GM23248 (cell line): ENCODE measurements at regions not wholly inside any gene's neighbourhood (a gene's known extent, or its start where the extent isn't known, plus 50 kb on each side); places are given as distances from the start of the nearest gene placed in this dataset.

Experiments used
- DNase-seq: peaks from one replicate; pipeline ENCODE4 v3.0.0-alpha.2; 2015
- H2AFZ ChIP-seq: fragments of 200-600 bp; sonication (generic); 2 replicates; pipeline ENCODE4 v1.6.1; 2016; ENCODE audit warnings: antibody characterized with exemption
- H3F3A ChIP-seq: fragments of 200-600 bp; sonication (generic); 2 replicates; pipeline ENCODE4 v1.6.1; 2016; ENCODE audit warnings: mild to moderate bottlenecking, antibody characterized with exemption, mixed run types; ENCODE audit not compliant: insufficient read depth
- H3K27ac ChIP-seq: fragments of 200-600 bp; sonication (generic); 2 replicates; pipeline ENCODE4 v1.5.1; 2016; ENCODE audit warnings: mild to moderate bottlenecking
- H3K27me3 ChIP-seq: fragments of 200-600 bp; sonication (generic); replicated peaks from 2 replicates; pipeline ENCODE4 v1.6.1; 2016; ENCODE audit warnings: mild to moderate bottlenecking; ENCODE audit not compliant: insufficient read depth
- H3K36me3 ChIP-seq: fragments of 200-600 bp; sonication (generic); 2 replicates; pipeline ENCODE4 v1.6.1; 2016; ENCODE audit warnings: low read depth, mild to moderate bottlenecking
- H3K4me1 ChIP-seq: fragments of 200-600 bp; sonication (generic); 2 replicates; pipeline ENCODE4 v1.6.1; 2016; ENCODE audit warnings: mild to moderate bottlenecking; ENCODE audit not compliant: insufficient read depth
- H3K4me2 ChIP-seq: fragments of 200-600 bp; sonication (generic); one replicate; pipeline ENCODE4 v1.6.1; 2016; ENCODE audit warnings: mild to moderate bottlenecking; ENCODE audit not compliant: unreplicated experiment
- H3K4me3 ChIP-seq: fragments of 200-600 bp; sonication (generic); 2 replicates; pipeline ENCODE4 v1.5.1; 2016; ENCODE audit warnings: mild to moderate bottlenecking
- H3K79me2 ChIP-seq: fragments of 200-600 bp; sonication (generic); 2 replicates; pipeline ENCODE4 v1.6.1; 2016; ENCODE audit warnings: mild to moderate bottlenecking; ENCODE audit not compliant: insufficient read depth
- H3K9ac ChIP-seq: fragments of 200-600 bp; sonication (generic); 2 replicates; pipeline ENCODE4 v1.6.1; 2016; ENCODE audit warnings: mild to moderate bottlenecking
- H3K9me2 ChIP-seq: fragments of 200-600 bp; sonication (generic); 2 replicates; pipeline ENCODE4 v1.6.1; 2016; ENCODE audit warnings: mixed run types, mild to moderate bottlenecking, moderate library complexity; ENCODE audit not compliant: insufficient read depth
- H3K9me3 ChIP-seq: fragments of 200-600 bp; sonication (generic); one replicate; pipeline ENCODE4 v1.6.1; 2017; ENCODE audit warnings: low read depth
- H4K20me1 ChIP-seq: fragments of 200-600 bp; sonication (generic); 2 replicates; pipeline ENCODE4 v1.6.0; 2016; ENCODE audit not compliant: insufficient read depth
- EZH2 ChIP-seq: fragments of 200-600 bp; sonication (generic); IDR thresholded peaks from 2 replicates; pipeline ENCODE4 v1.6.1; 2018; ENCODE audit warnings: antibody characterized with exemption, mild to moderate bottlenecking; ENCODE audit not compliant: insufficient read depth, poor library complexity, severe bottlenecking
- EZH2phosphoT487 ChIP-seq: fragments of 200-600 bp; sonication (generic); IDR thresholded peaks from 2 replicates; pipeline ENCODE4 v1.6.1; 2018; ENCODE audit warnings: antibody characterized with exemption, moderate library complexity, mild to moderate bottlenecking, low read depth; ENCODE audit not compliant: insufficient read depth
- WGBS, 2 experiments: methylation state at CpG; one replicate each; pipeline ENCODE4 v1.1.6; 2015 to 2017; ENCODE audit warnings: low lambda C conversion rate in 2 of 2, low coverage in 1 of 2; ENCODE audit errors: missing lambda C conversion rate in 2 of 2; 5-methylcytosine and 5-hydroxymethylcytosine counted together
- in situ Hi-C: fragments of 300-500 bp; cut with MboI; formaldehyde crosslinking; loops from 2 replicates; pipeline ENCODE4 v1.15.0; 2020

DNA sequence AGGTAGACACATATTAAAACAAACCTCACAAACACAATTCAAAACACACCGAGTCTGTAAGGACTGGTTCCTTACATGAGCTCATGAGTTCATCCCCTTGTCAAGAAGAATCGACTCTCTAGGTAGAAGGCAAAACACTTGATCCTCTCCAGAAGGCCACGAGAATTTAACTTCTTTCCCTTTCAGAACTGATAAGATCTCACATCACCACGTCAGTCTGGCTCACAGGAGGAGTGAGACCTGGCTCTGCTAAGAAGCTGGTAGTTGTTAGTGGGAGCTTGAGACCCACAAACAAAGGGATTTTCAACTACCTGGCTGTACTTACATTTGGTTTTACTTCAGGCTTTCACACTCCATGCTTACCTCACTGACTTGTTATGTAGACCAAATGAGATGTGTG, 459.2 kb downstream of the ARHGEF28 start:
- Histone ChIP-seq H3K27me3 (peaks cover 25% of the 10 kb centered on the region), H3K9me2 (no peaks in the 10 kb centered on the region)

DNA sequence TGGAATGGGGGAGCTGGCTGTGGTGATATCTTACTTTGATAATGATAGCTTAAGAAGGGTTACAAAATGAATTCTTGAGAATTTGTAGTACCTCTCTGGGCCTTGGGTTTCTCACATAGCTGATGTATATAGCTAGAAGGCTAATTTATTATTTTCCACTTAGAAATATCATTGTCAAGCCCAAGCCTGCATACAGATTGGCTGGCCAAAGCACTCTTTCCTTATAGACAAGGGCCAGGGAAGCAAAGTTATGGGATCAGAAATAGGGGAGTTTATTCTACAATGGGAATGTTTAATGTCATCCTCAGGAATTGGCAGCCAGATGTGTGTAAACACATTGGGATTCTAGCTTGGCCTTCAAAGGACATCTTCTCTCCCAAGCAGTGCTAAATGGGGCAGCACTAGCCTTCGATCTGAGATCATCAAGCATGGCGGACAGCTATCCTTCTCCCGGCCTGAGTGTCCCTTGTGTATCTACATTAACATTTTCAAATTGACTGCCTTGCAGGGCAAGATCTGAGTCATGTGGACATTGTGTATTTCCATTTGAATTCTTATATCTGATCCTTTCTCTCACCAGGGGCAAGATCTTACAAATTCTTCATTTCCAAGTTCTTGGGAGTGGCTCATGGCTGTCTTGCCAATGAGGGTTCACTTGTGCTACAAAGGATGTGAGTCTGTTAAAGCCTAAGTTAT, 457.2 kb downstream of the ARHGEF28 start:
- Histone ChIP-seq H3K9me3 (no peaks in the 10 kb centered on the region), H3K36me3 (no peaks in the 10 kb centered on the region), H3K9ac (no peak overlapping the region), H2AFZ (no peak overlapping the region), H3K4me2 (no peak overlapping the region), H3K4me3 (no peak overlapping the region), H4K20me1 (no peaks in the 10 kb centered on the region), H3K79me2 (no peaks in the 10 kb centered on the region), H3K27me3 (peaks cover 18% of the 10 kb centered on the region), H3K9me2 (no peaks in the 10 kb centered on the region), H3F3A (no peaks in the 10 kb centered on the region), H3K4me1 (no peaks in the 10 kb centered on the region), H3K27ac (no peak overlapping the region)
- WGBS, 2 experiments = 60 to 61% methylated on average over 3 of the region's 3 CpGs
- in situ Hi-C loops = no loop called here
- no peak for DNase-seq
- no peak for TF ChIP-seq EZH2phosphoT487
- TF ChIP-seq EZH2 = no peak

More for the DNA sequence above, 459.2 kb downstream of the ARHGEF28 start:
- Histone ChIP-seq H3K4me1 (no peaks in the 10 kb centered on the region), H3K27ac (no peak overlapping the region), H3K4me2 (no peak overlapping the region), H4K20me1 (no peaks in the 10 kb centered on the region), H3K4me3 (no peak overlapping the region), H3F3A (no peaks in the 10 kb centered on the region), H3K9me3 (no peaks in the 10 kb centered on the region), H3K36me3 (no peaks in the 10 kb centered on the region), H3K9ac (no peak overlapping the region), H3K79me2 (no peaks in the 10 kb centered on the region), H2AFZ (no peak overlapping the region)
- TF ChIP-seq EZH2phosphoT487 (no peak), EZH2 (no peak)
- in situ Hi-C loops = no loop called here
- DNase-seq = no peak
- 49 to 51% methylated on average over 4 of the region's 4 CpGs for WGBS, 2 experiments

DNA sequence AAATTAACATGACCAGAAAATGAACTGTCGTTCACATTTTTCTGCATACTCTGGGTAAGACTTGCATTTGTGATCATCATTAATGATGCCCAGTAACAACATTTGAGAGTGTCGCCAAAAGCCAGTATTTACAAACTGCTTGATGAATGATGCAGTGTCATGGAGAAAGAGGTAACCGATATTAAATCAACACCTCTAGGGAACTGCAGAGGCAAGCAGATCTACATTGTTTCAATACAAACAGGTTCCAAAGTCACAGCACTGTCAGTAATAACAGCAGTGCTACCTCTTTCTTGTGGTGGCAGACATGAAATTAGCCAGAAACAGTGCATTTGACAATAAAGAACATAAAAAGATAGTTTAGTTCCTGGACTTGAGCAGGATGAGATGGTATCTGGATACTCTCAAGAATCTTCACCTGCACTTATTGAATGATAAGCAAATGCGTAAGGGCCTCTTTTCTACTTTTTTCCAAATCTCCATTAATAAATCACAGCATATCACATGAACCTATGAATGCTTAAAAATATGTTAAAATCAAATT, 456.6 kb downstream of the ARHGEF28 start:
- Histone ChIP-seq H2AFZ (no peak overlapping the region), H3K4me1 (no peaks in the 10 kb centered on the region), H3K9me2 (no peaks in the 10 kb centered on the region), H3K36me3 (no peaks in the 10 kb centered on the region), H3F3A (no peaks in the 10 kb centered on the region), H3K4me2 (no peak overlapping the region), H3K9ac (no peak overlapping the region), H3K27ac (no peak overlapping the region), H3K9me3 (no peaks in the 10 kb centered on the region), H4K20me1 (no peaks in the 10 kb centered on the region), H3K4me3 (no peak overlapping the region), H3K79me2 (no peaks in the 10 kb centered on the region), H3K27me3 (peaks cover 15% of the 10 kb centered on the region)
- WGBS, 2 experiments = 74 to 81% methylated on average over 4 of the region's 4 CpGs
- in situ Hi-C loops = no loop called here
- no peak for DNase-seq
- no peak for TF ChIP-seq EZH2phosphoT487
- TF ChIP-seq EZH2 = no peak

DNA sequence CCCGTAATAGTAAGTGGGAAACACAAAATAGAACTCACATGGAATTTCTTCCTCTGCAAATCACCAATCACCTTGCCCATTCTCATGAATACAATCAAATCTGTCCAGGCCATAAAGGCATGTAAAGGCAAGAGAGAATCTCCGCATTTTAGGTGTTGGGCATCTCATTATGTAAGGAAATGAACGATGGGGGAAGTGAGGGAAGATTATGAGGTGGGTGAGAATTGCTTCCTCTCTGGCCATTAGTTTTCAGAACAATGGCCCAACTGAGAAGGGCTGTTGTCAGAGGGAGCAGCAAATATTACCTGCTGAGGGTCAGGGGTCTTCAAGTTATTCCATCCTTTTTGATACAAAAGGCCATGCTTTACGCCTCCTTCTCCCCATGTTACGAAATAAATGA, 455.1 kb downstream of the ARHGEF28 start:
- TF ChIP-seq EZH2 = no peak
- Histone ChIP-seq H2AFZ (no peak overlapping the region), H3K36me3 (no peaks in the 10 kb centered on the region), H3K4me2 (no peak overlapping the region), H3K4me3 (no peak overlapping the region), H3K27me3 (peaks cover 3% of the 10 kb centered on the region; the same call in 1 of the 2 replicates), H3K79me2 (no peaks in the 10 kb centered on the region), H3F3A (no peaks in the 10 kb centered on the region), H3K9ac (no peak overlapping the region), H3K9me3 (no peaks in the 10 kb centered on the region), H4K20me1 (no peaks in the 10 kb centered on the region), H3K9me2 (no peaks in the 10 kb centered on the region), H3K27ac (no peak overlapping the region), H3K4me1 (no peaks in the 10 kb centered on the region)
- no peak for DNase-seq
- in situ Hi-C loops = no loop called here
- 88% methylated on average over 5 of the region's 5 CpGs for WGBS, 2 experiments
